HG03135 (cell line): ENCODE measurements at regions not wholly inside any gene's neighbourhood (a gene's known extent, or its start where the extent isn't known, plus 50 kb on each side); places are given as distances from the start of the nearest gene placed in this dataset.
"Not testable (repeated sequence)": the region's sequence is repeated elsewhere in the genome, so short reads cannot be mapped to it uniquely, and the experiment has no call there.

Experiments
- ATAC-seq: cut with Tn5 transposase; IDR thresholded peaks from one replicate; pipeline ENCODE4 v1.9.1; 2021; ENCODE audit warnings: mild to moderate bottlenecking, moderate library complexity; ENCODE audit not compliant: unreplicated experiment

- not testable (repeated sequence) for ATAC-seq
Observed at GRCh38 chr1:843946-844345, 79.8 kb upstream of the SAMD11 start.

- ATAC-seq = no peak
Observed at GRCh38 chr1:844472-845026, 79.2 kb upstream of the SAMD11 start.

GRCh38 chr1:845641-846040, 78.1 kb upstream of the SAMD11 start:
- not testable (repeated sequence) for ATAC-seq

GRCh38 chr1:849873-850272, 73.8 kb upstream of the SAMD11 start:
- not testable (repeated sequence) for ATAC-seq

- ATAC-seq = not testable (repeated sequence)
Observed at GRCh38 chr1:850318-850717, 73.4 kb upstream of the SAMD11 start.

GRCh38 chr1:851398-851797, 72.3 kb upstream of the SAMD11 start:
- ATAC-seq = not testable (repeated sequence)

- not testable (repeated sequence) for ATAC-seq
Observed at GRCh38 chr1:851841-852240, 71.9 kb upstream of the SAMD11 start.

- ATAC-seq = not testable (repeated sequence)
Observed at GRCh38 chr1:855202-855981, 68.3 kb upstream of the SAMD11 start.

GRCh38 chr1:856541-857057, 67.1 kb upstream of the SAMD11 start:
- ATAC-seq = not testable (repeated sequence)

- not testable (repeated sequence) for ATAC-seq
Observed at GRCh38 chr1:857926-858648, 65.6 kb upstream of the SAMD11 start.

- ATAC-seq = not testable (repeated sequence)
Observed at GRCh38 chr1:858649-859041, 65.1 kb upstream of the SAMD11 start.

GRCh38 chr1:860941-861340, 62.8 kb upstream of the SAMD11 start:
- not testable (repeated sequence) for ATAC-seq

GRCh38 chr1:861714-862113, 62.0 kb upstream of the SAMD11 start:
- ATAC-seq = no peak

GRCh38 chr1:862601-863000, 61.1 kb upstream of the SAMD11 start:
- ATAC-seq = not testable (repeated sequence)

- peak; percentile 52 for ATAC-seq
Observed at GRCh38 chr1:865633-866032, 58.1 kb upstream of the SAMD11 start.

GRCh38 chr1:866095-866494, 57.6 kb upstream of the SAMD11 start:
- no peak for ATAC-seq

GRCh38 chr1:866631-867299, 57.0 kb upstream of the SAMD11 start:
- ATAC-seq = not testable (repeated sequence)

GRCh38 chr1:867550-867949, 56.2 kb upstream of the SAMD11 start:
- ATAC-seq = not testable (repeated sequence)

- no peak for ATAC-seq
Observed at GRCh38 chr1:869499-870244, 54.1 kb upstream of the SAMD11 start.
